Tibial artery (tissue), 4 donors: ENCODE measurements at regions not wholly inside any gene's neighbourhood (a gene's known extent, or its start where the extent isn't known, plus 50 kb on each side); places are given as distances from the start of the nearest gene placed in this dataset.

Source experiments
- DNase-seq, 2 donors: peaks; one replicate each; pipeline ENCODE4 v3.0.0-alpha.2; 2019
- H3K27ac ChIP-seq, 2 donors: fragments of 200-600 bp; sonication (generic) in 1 of 2; 1 replicate in 1 of 2; 2 replicates in 1 of 2; pipeline ENCODE4 v1.5.1; 2018 to 2019; ENCODE audit warnings: mild to moderate bottlenecking in 1 of 2
- H3K27me3 ChIP-seq, 2 donors: fragments of 200-600 bp; sonication (generic) in 1 of 2; one replicate each; pipeline versions ENCODE4 v1.5.1 to v1.6.0; 2016 to 2019
- H3K36me3 ChIP-seq, 3 donors: fragments of 200-600 bp; sonication (generic) in 2 of 3; one replicate each; pipeline ENCODE4 v1.5.1; 2016 to 2019; ENCODE audit warnings: mild to moderate bottlenecking in 2 of 3
- H3K4me1 ChIP-seq, 4 donors: fragments of 200-600 bp; sonication (generic) in 2 of 4; 1 replicate in 3 of 4; 2 replicates in 1 of 4; pipeline ENCODE4 v1.5.1; 2016 to 2019
- H3K4me3 ChIP-seq, 2 donors: fragments of 200-600 bp; sonication (generic) in 1 of 2; 1 replicate in 1 of 2; 2 replicates in 1 of 2; pipeline ENCODE4 v1.5.1; 2018 to 2019; ENCODE audit warnings: mild to moderate bottlenecking in 2 of 2
- H3K9me3 ChIP-seq, 3 donors: fragments of 200-600 bp; sonication (generic) in 1 of 3; one replicate each; pipeline ENCODE4 v1.5.1; 2016 to 2019
- intact Hi-C: fragments of 100-400 bp; cut with DNase I; formaldehyde crosslinking; loops from one replicate; pipeline ENCODE4 v1.15.0; 2023; ENCODE audit warnings: low total_unique reads
- TF ChIP-seq, protein P1 (sequence below), 2 experiments: fragments of 200-600 bp in 1 of 2; fragments of 450-650 bp in 1 of 2; IDR thresholded peaks; one replicate each; pipeline ENCODE4 v1.5.1; 2017 to 2019; ENCODE audit warnings: antibody characterized with exemption in 2 of 2, mild to moderate bottlenecking in 1 of 2, moderate library complexity in 1 of 2

DNA sequence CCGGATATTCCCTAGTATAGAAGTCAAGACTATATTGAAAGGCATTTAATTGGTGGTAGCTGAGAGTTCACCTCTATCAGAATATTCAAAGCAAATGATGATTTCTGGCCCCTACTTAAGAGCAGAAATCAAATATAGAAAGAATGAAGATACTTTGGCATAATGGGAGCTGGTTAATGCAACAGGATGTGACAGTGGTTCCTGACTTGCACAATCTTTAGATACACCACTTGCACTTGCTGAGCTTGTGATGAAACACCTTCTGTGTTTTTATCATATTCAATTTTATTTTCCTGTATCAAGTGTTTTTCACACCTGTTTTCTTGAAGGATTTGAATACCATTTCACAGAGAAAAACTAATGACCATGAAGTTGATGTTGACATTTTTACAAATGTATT is 124.1 kb upstream of the CDH19 start:
- no peak overlapping the region for H3K27ac ChIP-seq
- H3K36me3 ChIP-seq, result no peaks in the 10 kb centered on the region
- no peak for DNase-seq
- no peaks in the 10 kb centered on the region for H3K9me3 ChIP-seq
- no peaks in the 10 kb centered on the region for H3K4me1 ChIP-seq
- TF ChIP-seq, protein P1, sequence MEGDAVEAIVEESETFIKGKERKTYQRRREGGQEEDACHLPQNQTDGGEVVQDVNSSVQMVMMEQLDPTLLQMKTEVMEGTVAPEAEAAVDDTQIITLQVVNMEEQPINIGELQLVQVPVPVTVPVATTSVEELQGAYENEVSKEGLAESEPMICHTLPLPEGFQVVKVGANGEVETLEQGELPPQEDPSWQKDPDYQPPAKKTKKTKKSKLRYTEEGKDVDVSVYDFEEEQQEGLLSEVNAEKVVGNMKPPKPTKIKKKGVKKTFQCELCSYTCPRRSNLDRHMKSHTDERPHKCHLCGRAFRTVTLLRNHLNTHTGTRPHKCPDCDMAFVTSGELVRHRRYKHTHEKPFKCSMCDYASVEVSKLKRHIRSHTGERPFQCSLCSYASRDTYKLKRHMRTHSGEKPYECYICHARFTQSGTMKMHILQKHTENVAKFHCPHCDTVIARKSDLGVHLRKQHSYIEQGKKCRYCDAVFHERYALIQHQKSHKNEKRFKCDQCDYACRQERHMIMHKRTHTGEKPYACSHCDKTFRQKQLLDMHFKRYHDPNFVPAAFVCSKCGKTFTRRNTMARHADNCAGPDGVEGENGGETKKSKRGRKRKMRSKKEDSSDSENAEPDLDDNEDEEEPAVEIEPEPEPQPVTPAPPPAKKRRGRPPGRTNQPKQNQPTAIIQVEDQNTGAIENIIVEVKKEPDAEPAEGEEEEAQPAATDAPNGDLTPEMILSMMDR (IDR thresholded peaks at IDR 0.05), result no peak
- intact Hi-C loops, result no loop called here
- H3K27me3 ChIP-seq, result no peaks in the 10 kb centered on the region
- no peak overlapping the region for H3K4me3 ChIP-seq

DNA sequence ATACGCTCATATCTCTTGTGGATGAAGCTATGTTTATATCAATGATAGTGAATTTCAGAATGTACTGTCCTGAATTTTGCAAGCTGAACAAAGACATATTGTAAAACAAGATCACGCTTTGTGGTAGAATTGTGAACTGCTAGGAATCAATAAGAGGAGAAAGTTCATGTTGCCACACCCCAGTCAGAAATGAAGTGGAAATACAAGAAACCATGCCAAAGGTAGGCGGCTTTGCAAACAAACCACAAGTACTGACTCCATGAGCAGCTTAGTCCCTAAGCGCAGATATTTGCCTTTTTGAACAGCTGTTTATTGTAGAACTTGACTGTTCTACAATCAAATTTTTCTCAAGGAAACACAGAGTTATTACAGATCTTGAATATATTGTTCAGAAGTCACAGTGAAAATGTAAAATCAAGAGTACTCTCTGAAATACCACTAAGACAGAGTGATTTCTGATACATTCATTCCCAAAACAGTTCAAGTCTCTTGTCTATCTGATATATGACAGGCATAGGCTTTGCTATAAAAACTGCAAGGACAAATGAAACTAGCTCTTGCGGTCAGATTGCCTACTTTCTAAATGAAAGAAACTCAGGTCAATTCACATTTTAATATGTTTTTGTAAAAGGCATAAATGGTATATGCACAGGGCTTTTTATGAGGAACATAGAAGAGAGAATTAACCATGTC is 120.9 kb upstream of the CDH19 start:
- Histone ChIP-seq H3K4me3 (no peak overlapping the region), H3K4me1 (no peaks in the 10 kb centered on the region), H3K9me3 (no peaks in the 10 kb centered on the region), H3K36me3 (no peaks in the 10 kb centered on the region), H3K27me3 (no peaks in the 10 kb centered on the region), H3K27ac (no peak overlapping the region)
- DNase-seq, result no peak
- intact Hi-C loops, result no loop called here
- TF ChIP-seq, protein P1 (IDR thresholded peaks at IDR 0.05), result no peak

DNA sequence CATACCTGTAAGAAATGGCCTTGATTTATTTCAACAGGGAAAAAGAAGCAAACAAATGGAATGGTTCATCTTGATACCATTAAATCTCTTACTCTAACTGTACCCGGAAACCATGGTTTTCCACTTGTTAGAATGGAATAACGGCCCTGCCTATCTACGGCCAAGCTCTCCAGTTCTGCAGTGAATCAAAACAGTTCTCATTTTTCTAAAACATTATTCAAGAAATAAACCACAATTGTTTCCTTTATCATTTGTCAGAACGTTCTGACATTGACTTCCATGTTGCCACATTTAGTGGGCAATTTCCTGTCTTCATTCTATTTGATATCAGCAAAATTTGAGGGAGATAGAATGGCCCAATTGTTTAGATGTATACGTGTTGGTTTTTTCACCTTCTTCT is 118.8 kb upstream of the CDH19 start:
- no peaks in the 10 kb centered on the region for H3K36me3 ChIP-seq
- H3K27me3 ChIP-seq, result no peaks in the 10 kb centered on the region
- TF ChIP-seq, protein P1 (IDR thresholded peaks at IDR 0.05), result no peak
- no peaks in the 10 kb centered on the region for H3K4me1 ChIP-seq
- intact Hi-C loops, result no loop called here
- no peak overlapping the region for H3K27ac ChIP-seq
- H3K4me3 ChIP-seq, result no peak overlapping the region
- DNase-seq, result no peak
- H3K9me3 ChIP-seq, result no peaks in the 10 kb centered on the region

DNA sequence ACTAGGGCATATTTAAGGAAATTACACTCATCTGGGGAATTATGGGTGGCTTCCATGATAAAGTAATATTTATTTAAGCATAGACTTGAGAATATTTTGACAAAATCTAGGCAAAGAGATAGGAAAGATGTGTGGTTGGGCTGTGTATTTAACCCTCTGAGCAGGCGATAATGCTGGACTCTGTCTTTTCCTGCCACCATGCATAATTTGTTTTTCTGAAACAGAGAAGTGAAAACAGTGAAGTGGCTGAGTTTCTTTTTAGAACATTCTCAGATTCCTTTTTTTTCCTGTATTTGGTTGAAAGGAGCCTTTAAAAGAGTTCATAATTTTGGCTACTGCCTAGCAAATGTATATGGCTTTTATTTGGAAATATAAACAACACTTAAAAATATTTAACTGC is 104.8 kb upstream of the CDH19 start:
- DNase-seq, result no peak
- no peaks in the 10 kb centered on the region for H3K36me3 ChIP-seq
- TF ChIP-seq, protein P1 (IDR thresholded peaks at IDR 0.05), result no peak
- no peaks in the 10 kb centered on the region for H3K27me3 ChIP-seq
- no peak overlapping the region for H3K4me3 ChIP-seq
- H3K4me1 ChIP-seq, result peaks cover 0 to 3% (median 0%) of the 10 kb centered on the region in 4 donors
- H3K9me3 ChIP-seq, result no peaks in the 10 kb centered on the region
- H3K27ac ChIP-seq, result no peak overlapping the region
- intact Hi-C loops, result no loop called here

DNA sequence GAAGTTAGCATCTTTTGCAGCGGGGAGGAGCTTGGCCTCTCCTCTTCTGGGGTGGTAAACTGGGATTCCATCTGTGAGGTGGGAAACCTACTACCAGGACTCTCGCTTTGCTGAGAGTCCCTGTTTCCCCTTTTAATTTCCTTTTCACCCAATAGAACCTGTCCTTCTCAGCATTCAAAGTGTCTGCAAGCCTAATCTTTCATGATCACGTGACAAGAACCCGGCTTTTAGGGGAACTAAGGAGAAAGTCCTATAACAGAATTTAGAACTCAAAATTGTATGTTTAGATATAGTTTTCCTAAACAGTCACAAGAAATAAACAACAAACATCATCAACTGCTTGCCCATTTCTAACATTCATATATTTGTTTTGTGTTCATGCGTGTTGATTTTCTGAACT is 103.6 kb upstream of the CDH19 start:
- H3K4me3 ChIP-seq, result no peak overlapping the region
- TF ChIP-seq, protein P1 (IDR thresholded peaks at IDR 0.05), result no peak
- no peaks in the 10 kb centered on the region for H3K36me3 ChIP-seq
- peaks cover 0 to 3% (median 0%) of the 10 kb centered on the region in 4 donors for H3K4me1 ChIP-seq
- intact Hi-C loops, result no loop called here
- no peaks in the 10 kb centered on the region for H3K9me3 ChIP-seq
- H3K27ac ChIP-seq, result no peak overlapping the region
- H3K27me3 ChIP-seq, result no peaks in the 10 kb centered on the region
- no peak for DNase-seq

DNA sequence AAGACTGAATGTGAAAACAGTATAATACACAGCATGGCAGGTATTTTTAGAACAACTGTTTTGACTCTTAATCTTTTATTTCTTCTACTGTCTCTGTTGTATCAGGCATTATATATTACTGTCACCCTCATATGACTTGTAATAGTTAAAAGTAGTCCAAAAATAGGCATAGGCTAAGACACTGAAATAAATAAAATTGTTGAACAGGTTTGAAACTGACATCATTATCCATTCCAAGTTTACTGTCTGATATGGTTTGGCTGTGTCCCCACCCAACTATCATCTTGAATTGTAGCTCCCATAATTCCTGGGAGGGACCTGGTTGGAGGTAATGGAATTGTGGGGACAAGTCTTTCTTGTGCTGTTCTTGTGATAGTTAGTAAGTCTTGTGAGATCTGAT is 91.4 kb upstream of the CDH19 start:
- H3K9me3 ChIP-seq, result no peaks in the 10 kb centered on the region
- no peak for DNase-seq
- TF ChIP-seq, protein P1 (IDR thresholded peaks at IDR 0.05), result no peak

More for the DNA sequence above, 91.4 kb upstream of the CDH19 start:
- Histone ChIP-seq H3K4me1 (no peaks in the 10 kb centered on the region), H3K36me3 (no peaks in the 10 kb centered on the region), H3K27me3 (no peaks in the 10 kb centered on the region), H3K27ac (no peak overlapping the region), H3K4me3 (no peak overlapping the region)
- intact Hi-C loops, result no loop called here
